CD4-positive, alpha-beta T cell (primary cell): ENCODE measurements at regions not wholly inside any gene's neighbourhood (a gene's known extent, or its start where the extent isn't known, plus 50 kb on each side); places are given as distances from the start of the nearest gene placed in this dataset.

Source experiments
- ATAC-seq: fragments of 200-7000 bp; cut with Tn5 transposase; one replicate; pipeline ENCODE4 v1.10.0; 2022; ENCODE audit warnings: mild to moderate bottlenecking; ENCODE audit not compliant: poor library complexity
- CTCF ChIA-PET: fragments of 350-600 bp; sonication (Branson Sonifier 250); formaldehyde crosslinking; loops from one replicate; lab custom pipeline; 2021; ENCODE audit warnings: antibody characterized with exemption, inconsistent platforms; lab: Charles Lee
- POLR2A ChIA-PET: fragments of 350-600 bp; sonication (Branson Sonifier 250); formaldehyde crosslinking; loops from one replicate; lab custom pipeline; 2021; ENCODE audit warnings: antibody characterized with exemption, inconsistent platforms; lab: Charles Lee
- DNase-seq, 14 experiments: peaks; one replicate each; pipeline ENCODE4 v3.0.0-alpha.2; 2013 to 2020; ENCODE audit warnings: mixed read lengths in 2 of 14
- H3K27ac ChIP-seq, 2 donors: one replicate each; pipeline versions ENCODE4 v1.5.1 to v1.7.0; 2013; ENCODE audit warnings: low read length in 2 of 2, low read depth in 1 of 2, mild to moderate bottlenecking in 1 of 2
- H3K27me3 ChIP-seq, 2 experiments: 1 replicate in 1 of 2; 2 replicates in 1 of 2; pipeline versions ENCODE4 v1.6.1 to v1.7.0; 2013; ENCODE audit warnings: low read length in 2 of 2, control low read depth in 1 of 2, mild to moderate bottlenecking in 1 of 2, moderate library complexity in 1 of 2; ENCODE audit not compliant: insufficient read depth in 2 of 2, control insufficient read depth in 1 of 2
- H3K36me3 ChIP-seq: one replicate; pipeline ENCODE4 v1.6.1; 2013; ENCODE audit warnings: low read length, control low read depth; ENCODE audit not compliant: insufficient read depth
- H3K4me1 ChIP-seq: one replicate; pipeline ENCODE4 v1.6.1; 2013; ENCODE audit warnings: low read length, control low read depth; ENCODE audit not compliant: insufficient read depth
- H3K4me3 ChIP-seq: one replicate; pipeline ENCODE4 v1.5.1; 2013; ENCODE audit warnings: mild to moderate bottlenecking, low read length, moderate library complexity
- H3K9me3 ChIP-seq, 2 experiments: 1 replicate in 1 of 2; 2 replicates in 1 of 2; pipeline versions ENCODE4 v1.6.1 to v1.7.0; 2013; ENCODE audit warnings: low read length in 2 of 2, mild to moderate bottlenecking in 2 of 2, control low read depth in 1 of 2, moderate library complexity in 1 of 2; ENCODE audit not compliant: control insufficient read depth in 1 of 2, insufficient read depth in 1 of 2
- H3K27ac Mint-ChIP-seq: one replicate; pipeline ENCODE4 v1.8.0; 2020; ENCODE audit warnings: mixed read lengths
- H3K27me3 Mint-ChIP-seq: one replicate; pipeline ENCODE4 v1.8.0; 2021; ENCODE audit warnings: mixed read lengths
- H3K36me3 Mint-ChIP-seq: one replicate; pipeline ENCODE4 v1.8.0; 2021; ENCODE audit warnings: low read depth, mixed read lengths
- H3K4me1 Mint-ChIP-seq: one replicate; pipeline ENCODE4 v1.8.0; 2021; ENCODE audit warnings: low read depth, mixed read lengths
- H3K4me3 Mint-ChIP-seq: one replicate; pipeline ENCODE4 v1.8.0; 2020; ENCODE audit warnings: mild to moderate bottlenecking, mixed read lengths
- H3K9me3 Mint-ChIP-seq: one replicate; pipeline ENCODE4 v1.8.0; 2020; ENCODE audit warnings: mixed read lengths
- CTCF ChIP-seq: fragments of 200-600 bp; IDR thresholded peaks from one replicate; pipeline ENCODE4 v1.8.0; 2022; ENCODE audit warnings: antibody characterized with exemption, mild to moderate bottlenecking
- intact Hi-C, 2 experiments: fragments of 100-400 bp; cut with DNase I in 1 of 2; cut with micrococcal nuclease in 1 of 2; formaldehyde crosslinking; loops; one replicate each; pipeline versions ENCODE4 v1.15.1 to v1.9.0; 2023 to 2025; cut with DNase I, micrococcal nuclease

GRCh38 chr3:81910244-81910852 is 148.9 kb upstream of the GBE1 start:
- peak; percentile 73 for TF ChIP-seq CTCF
- H3K27ac ChIP-seq = no peak overlapping the region
- intact Hi-C loops = no loop called here
- Mint-ChIP-seq H3K36me3 (no peaks in the 10 kb centered on the region), H3K27ac (no peak overlapping the region), H3K27me3 (peaks cover 5% of the 10 kb centered on the region), H3K4me1 (no peaks in the 10 kb centered on the region), H3K4me3 (no peak overlapping the region), H3K9me3 (no peaks in the 10 kb centered on the region)
- ATAC-seq (no peak), DNase-seq (peak in 3 of 14 experiments; percentile 26 to 36 (median 27))
- no peak overlapping the region for H3K4me3 ChIP-seq
- no peaks in the 10 kb centered on the region for H3K27me3 ChIP-seq
- H3K36me3 ChIP-seq = no peaks in the 10 kb centered on the region
- H3K4me1 ChIP-seq = no peaks in the 10 kb centered on the region
- ChIA-PET POLR2A (no interaction called here), CTCF (no interaction called here)
- no peaks in the 10 kb centered on the region for H3K9me3 ChIP-seq

- no peaks in the 10 kb centered on the region for H3K27me3 ChIP-seq
- ChIA-PET CTCF (no interaction called here), POLR2A (no interaction called here)
- no peaks in the 10 kb centered on the region for H3K9me3 ChIP-seq
- DNase-seq (no peak), ATAC-seq (no peak)
- intact Hi-C loops = no loop called here
- no peak overlapping the region for H3K4me3 ChIP-seq
- Mint-ChIP-seq H3K27me3 (peaks cover 5% of the 10 kb centered on the region), H3K27ac (no peak overlapping the region), H3K9me3 (no peaks in the 10 kb centered on the region), H3K4me3 (no peak overlapping the region), H3K4me1 (no peaks in the 10 kb centered on the region), H3K36me3 (no peaks in the 10 kb centered on the region)
- no peak for TF ChIP-seq CTCF
- H3K4me1 ChIP-seq = no peaks in the 10 kb centered on the region
- H3K27ac ChIP-seq = no peak overlapping the region
- no peaks in the 10 kb centered on the region for H3K36me3 ChIP-seq
Observed at GRCh38 chr3:81909796-81910195, 148.4 kb upstream of the GBE1 start.

- no peaks in the 10 kb centered on the region for H3K9me3 Mint-ChIP-seq
- DNase-seq (no peak), ATAC-seq (no peak)
- Histone ChIP-seq H3K27ac (no peak overlapping the region), H3K9me3 (no peaks in the 10 kb centered on the region), H3K36me3 (no peaks in the 10 kb centered on the region), H3K27me3 (no peaks in the 10 kb centered on the region), H3K4me3 (no peak overlapping the region), H3K4me1 (no peaks in the 10 kb centered on the region)
- H3K4me1 Mint-ChIP-seq = no peaks in the 10 kb centered on the region
- ChIA-PET CTCF (no interaction called here), POLR2A (no interaction called here)
- H3K27me3 Mint-ChIP-seq = peaks cover 5% of the 10 kb centered on the region
- intact Hi-C loops = no loop called here
- no peak overlapping the region for H3K4me3 Mint-ChIP-seq
- no peak overlapping the region for H3K27ac Mint-ChIP-seq
- no peak for TF ChIP-seq CTCF
- H3K36me3 Mint-ChIP-seq = no peaks in the 10 kb centered on the region
Observed at GRCh38 chr3:81908561-81908960, 147.1 kb upstream of the GBE1 start.
